Dedifferentiated amniotic fluid mesenchymal stem cell (primary cell): ENCODE measurements at regions not wholly inside any gene's neighbourhood (a gene's known extent, or its start where the extent isn't known, plus 50 kb on each side); places are given as distances from the start of the nearest gene placed in this dataset.
"Not testable (repeated sequence)": the region's sequence is repeated elsewhere in the genome, so short reads cannot be mapped to it uniquely, and the experiment has no call there.

Experiments
- DNase-seq: peaks from one replicate; pipeline ENCODE4 v3.0.0-alpha.2; 2016; ENCODE audit errors: extremely low spot score

GRCh38 chr10:105727586-105727985 is 1086.5 kb downstream of the SORCS3 start:
- not testable (repeated sequence) for DNase-seq

GRCh38 chr10:105727131-105727530 is 1086.0 kb downstream of the SORCS3 start:
- DNase-seq: no peak

DNA sequence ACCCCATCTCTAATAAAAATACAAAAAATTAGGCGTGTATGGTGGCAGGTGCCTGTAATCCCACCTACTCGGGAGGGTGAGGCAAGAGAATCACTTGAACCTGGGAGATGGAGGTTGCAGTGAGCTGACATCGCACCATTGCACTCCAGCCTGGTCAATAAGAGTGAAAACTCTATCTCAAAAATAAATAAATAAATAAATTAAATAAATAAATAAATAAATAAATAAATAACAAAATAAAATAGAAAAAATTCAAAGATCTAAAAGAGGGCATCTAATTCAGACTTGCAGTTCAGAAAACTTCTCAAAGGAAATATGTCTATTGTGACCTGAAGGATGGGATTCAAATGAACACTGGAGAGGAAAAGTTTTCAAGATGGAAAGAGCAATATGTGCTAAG is 1085.1 kb downstream of the SORCS3 start:
- no peak for DNase-seq

- no peak for DNase-seq
Observed at GRCh38 chr10:105725007-105725406, 1083.9 kb downstream of the SORCS3 start.

- DNase-seq: no peak
Observed at GRCh38 chr10:105718207-105718995, 1077.3 kb downstream of the SORCS3 start.

DNA sequence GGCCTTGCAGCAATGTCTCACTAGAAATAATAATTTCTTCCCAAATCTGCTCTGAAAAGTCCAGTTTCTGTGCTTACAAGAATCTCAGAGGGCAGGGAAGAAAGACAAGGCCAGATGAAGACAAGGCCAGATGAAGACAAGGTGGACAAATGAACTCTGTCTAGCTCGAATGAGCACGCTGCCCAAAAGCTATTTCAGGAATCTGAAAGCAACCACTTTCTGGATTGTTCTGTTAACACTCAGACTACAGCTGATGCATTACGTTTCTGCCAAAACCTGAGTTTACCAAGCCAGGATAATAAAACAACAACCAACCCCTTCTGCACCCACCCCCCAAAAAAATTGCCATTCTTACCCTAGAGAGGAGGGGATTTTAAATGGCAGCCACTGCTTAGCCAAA is 1073.6 kb downstream of the SORCS3 start:
- no peak for DNase-seq

GRCh38 chr10:105707603-105708002 is 1066.5 kb downstream of the SORCS3 start:
- no peak for DNase-seq

DNA sequence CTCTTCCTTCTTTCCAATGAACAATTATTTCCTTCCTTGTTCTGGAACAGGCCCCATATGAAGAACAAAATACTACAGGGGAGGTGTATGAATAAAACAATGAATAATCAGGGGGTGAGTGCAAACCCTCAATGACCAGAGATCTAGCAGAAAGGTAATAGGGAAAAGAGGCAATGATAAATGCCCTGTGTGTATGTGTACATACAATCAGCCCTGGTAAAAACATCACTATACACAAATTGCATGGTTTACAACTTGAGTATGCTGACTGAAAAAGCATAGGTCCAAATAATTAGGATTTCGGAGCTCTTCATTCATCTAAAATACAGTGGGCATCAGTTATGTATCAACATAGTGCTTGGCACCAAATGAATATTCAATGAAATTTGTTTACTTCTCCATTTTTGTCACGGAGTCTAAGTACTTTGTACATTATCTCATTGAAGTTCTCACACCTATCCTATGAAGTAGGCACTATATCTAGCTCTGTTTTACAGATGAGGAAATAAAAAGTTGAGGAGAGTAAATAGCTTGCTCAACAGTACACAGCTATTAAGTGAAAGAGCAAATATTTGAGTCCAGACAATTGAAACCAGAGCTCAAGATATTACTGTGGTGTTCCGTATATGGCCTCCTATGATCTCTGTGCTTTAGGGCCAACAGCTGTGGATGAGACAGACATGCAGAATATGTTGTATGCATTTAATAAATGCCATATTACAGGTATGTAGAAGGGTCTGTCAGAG is 1065.4 kb downstream of the SORCS3 start:
- DNase-seq: no peak

DNA sequence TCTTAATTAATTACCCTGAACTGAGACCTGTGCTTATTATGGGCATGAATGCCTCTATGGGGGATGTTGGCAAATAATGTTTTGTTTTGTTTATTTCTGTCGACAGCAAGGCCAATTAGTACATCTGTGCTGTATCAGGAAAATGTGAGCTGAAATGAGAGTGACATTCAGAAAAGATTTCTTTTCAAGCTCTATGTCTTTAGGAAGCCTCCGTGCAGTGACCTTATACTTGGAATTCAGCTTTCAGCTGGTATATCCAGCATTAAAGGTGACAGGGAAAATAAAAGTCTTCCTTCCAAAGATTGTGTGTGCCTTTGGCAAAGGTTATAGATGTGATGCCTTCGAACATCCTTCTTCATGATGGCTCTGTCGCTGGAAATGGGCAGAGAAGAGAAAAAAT is 1061.1 kb downstream of the SORCS3 start:
- no peak for DNase-seq

GRCh38 chr10:105700218-105700617 is 1059.1 kb downstream of the SORCS3 start:
- no peak for DNase-seq

GRCh38 chr10:105699504-105699903 is 1058.4 kb downstream of the SORCS3 start:
- DNase-seq: no peak

GRCh38 chr10:105698592-105698991 is 1057.5 kb downstream of the SORCS3 start:
- DNase-seq: no peak

DNA sequence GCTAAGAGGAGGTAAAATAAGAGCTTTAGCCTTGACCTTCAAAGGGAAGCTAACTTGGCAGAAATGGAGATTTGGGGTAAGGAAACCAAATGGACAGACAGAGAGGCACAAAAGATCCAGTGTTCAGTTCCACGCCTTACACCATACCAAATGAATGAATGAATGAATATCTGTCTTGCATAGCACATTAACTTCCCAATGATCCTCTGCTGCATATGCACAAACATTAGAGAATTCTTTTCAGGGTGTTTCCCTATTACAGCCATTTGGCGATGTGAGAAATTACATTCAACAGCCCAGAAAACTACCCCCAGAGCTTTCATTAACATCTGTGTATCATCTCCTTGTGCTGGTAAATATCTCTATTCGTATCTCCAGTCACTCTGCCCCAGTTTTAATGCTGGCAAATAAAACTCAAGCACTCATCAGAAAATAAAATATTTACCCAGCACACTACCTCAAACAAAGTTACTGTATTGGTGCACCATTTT is 1056.2 kb downstream of the SORCS3 start:
- no peak for DNase-seq

DNA sequence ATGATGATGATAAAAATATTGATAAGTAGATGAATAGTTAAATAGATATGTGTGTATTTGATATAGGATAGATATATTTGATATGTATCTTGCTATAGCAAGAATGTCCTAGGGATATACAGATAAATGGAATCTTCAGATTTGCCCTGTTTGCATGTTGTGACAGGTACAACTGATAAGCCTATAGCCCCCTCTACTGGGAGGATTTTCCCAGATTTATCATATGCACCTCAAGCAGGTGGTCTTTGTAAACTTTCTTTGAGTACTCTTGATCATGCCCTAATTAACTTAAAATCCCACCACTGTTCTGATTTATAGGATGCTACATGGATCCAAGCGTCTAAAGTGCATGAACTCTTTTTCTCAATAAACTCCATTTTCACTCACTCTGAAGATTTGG is 1050.7 kb downstream of the SORCS3 start:
- no peak for DNase-seq

DNA sequence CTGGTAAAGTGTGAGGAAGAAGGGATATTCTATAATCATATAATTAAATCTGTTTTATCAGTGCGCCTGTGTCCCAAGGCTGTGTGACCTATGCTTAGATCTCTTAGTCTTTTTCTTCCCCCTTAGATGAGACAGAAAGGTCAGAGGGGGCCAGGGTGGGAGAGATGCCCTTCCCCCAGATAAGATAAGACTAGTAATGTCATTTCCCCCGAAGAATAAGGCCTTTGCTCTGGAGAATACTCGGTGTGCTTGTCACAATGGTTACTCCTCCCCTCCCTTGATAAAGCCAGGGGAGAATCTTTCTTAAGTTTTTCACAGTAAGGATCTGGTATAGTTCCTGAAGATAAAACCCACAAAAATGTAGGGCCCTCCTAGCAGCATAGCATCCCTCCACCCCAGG is 1041.8 kb downstream of the SORCS3 start:
- no peak for DNase-seq

- DNase-seq: no peak
Observed at GRCh38 chr10:105681051-105681450, 1040.0 kb downstream of the SORCS3 start.

DNA sequence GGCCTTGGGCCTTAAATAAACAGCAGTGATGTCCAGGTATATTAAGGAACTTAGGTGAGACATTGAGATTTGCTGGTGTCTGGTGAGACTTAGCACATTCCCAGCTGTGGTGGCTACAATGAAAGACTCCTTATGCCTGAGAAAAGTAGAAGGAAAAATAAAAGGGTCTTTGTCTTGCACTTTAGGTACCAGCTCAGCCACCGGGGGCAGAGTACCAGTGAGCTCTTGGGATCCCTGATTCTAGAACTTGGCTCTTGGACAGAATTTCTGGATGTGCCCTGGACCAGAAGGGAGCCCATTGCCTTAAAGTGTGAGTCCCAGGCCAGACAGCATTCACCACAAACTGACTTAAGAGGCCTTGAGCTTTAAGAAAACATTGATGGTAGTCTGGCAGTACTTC is 1038.7 kb downstream of the SORCS3 start:
- DNase-seq: no peak

- DNase-seq: no peak
Observed at GRCh38 chr10:105675333-105675732, 1034.2 kb downstream of the SORCS3 start.

DNA sequence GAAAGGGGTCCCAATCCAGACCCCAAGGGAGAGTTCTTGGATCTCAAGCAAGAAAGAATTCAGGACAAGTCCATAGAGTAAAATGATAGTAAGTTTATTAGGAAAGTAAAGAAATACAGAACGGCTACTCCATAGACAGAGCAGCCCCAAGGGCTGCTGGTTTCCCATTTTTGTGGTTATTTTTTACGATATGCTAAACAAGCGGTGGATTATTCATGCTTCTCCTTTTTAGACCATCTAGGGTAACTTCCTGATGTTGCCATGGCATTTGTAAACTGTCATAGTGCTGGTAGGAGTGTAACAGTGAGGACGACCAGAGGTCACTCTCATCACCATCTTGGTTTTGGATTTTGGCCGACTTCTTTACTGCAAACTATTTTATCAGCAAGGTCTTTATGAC is 1033.4 kb downstream of the SORCS3 start:
- no peak for DNase-seq

GRCh38 chr10:105658696-105659095 is 1017.6 kb downstream of the SORCS3 start:
- no peak for DNase-seq

DNA sequence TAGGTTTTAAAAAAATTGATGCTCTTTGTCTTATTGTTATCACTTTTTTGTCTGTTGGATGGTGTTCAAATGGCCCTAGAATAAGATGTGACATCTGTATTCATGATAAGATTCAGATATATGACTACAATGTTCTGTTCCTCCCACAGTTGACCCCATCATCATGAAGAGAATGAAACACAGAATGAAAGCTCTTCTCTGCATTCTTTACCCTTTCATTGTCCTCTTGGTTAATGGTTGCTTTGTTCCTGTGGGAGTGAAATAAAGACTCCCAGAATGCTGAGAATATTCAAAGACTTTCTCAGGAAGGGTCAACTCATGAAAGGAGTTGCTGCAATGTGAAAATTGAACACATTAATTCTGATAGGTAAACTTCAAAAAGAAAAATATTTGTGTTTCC is 1015.8 kb downstream of the SORCS3 start:
- DNase-seq: no peak

DNA sequence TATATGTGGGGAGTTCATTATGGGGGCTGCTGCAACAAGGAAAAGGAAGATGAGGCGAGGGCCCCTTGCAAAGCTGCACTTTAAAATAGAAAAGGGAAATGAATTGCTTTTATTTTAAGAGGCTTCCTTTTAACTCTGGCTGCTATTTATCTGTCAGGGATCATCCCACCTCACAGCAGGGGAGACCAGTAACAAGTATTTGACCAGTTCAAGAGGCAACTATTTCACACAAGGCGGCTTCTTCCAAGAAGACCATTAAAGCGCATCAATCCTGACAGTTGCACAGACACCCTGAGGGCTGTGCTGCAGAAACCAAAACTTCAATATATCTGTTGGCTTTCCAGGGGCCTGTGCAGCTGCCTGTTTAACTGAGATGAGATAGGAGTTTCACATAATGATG is 1009.2 kb downstream of the SORCS3 start:
- DNase-seq: no peak

DNA sequence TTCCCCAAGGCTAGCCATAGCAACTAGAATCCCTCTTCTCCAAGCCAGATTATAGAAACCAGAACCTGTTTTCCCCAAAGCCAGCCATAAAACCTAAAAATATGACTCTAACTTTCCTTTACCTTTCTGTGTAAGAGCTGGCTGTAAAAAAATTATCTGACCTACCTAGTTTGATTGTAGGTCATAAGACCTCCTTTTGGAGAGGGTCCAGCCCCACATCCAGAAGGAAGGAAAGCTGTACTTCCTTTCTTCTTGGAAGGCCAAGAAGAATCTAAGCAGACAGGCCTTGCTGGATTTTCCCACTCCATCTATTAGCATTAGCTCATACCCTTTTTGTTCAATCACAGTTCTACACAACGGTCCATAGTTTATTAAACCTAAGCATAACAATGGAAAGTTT is 1006.3 kb downstream of the SORCS3 start:
- no peak for DNase-seq
